OCI-LY7 (cell line): ENCODE measurements at regions not wholly inside any gene's neighbourhood (a gene's known extent, or its start where the extent isn't known, plus 50 kb on each side); places are given as distances from the start of the nearest gene placed in this dataset.
"Not testable (repeated sequence)": the region's sequence is repeated elsewhere in the genome, so short reads cannot be mapped to it uniquely, and the experiment has no call there.

Experiments used
- CTCF ChIP-seq: fragments of 200-600 bp; sonication (generic); conservative IDR thresholded peaks from 2 replicates; pipeline ENCODE4 v1.5.1; 2014; ENCODE audit warnings: mild to moderate bottlenecking, antibody characterized with exemption, low read length, moderate library complexity, mixed read lengths
- EZH2phosphoT487 ChIP-seq: fragments of 200-600 bp; sonication (generic); IDR thresholded peaks from 2 replicates; pipeline ENCODE4 v1.6.1; 2018; ENCODE audit warnings: low read depth, borderline replicate concordance, mild to moderate bottlenecking, mixed run types, antibody characterized with exemption, low read length, moderate library complexity, mixed read lengths

GRCh38 chr12:105683836-105684235 is 353.3 kb downstream of the C12orf75 start:
- TF ChIP-seq CTCF, EZH2phosphoT487: not testable (repeated sequence)
